C4-2B (cell line): ENCODE measurements at regions not wholly inside any gene's neighbourhood (a gene's known extent, or its start where the extent isn't known, plus 50 kb on each side); places are given as distances from the start of the nearest gene placed in this dataset.

Source experiments
- ZFX ChIP-seq: fragments of 450-650 bp; IDR thresholded peaks from 2 replicates; pipeline ENCODE4 v1.6.1; 2017
- TF ChIP-seq, protein P1 (sequence below): fragments of 450-650 bp; conservative IDR thresholded peaks from 2 replicates; pipeline ENCODE4 v1.5.1; 2017; ENCODE audit warnings: mild to moderate bottlenecking

DNA sequence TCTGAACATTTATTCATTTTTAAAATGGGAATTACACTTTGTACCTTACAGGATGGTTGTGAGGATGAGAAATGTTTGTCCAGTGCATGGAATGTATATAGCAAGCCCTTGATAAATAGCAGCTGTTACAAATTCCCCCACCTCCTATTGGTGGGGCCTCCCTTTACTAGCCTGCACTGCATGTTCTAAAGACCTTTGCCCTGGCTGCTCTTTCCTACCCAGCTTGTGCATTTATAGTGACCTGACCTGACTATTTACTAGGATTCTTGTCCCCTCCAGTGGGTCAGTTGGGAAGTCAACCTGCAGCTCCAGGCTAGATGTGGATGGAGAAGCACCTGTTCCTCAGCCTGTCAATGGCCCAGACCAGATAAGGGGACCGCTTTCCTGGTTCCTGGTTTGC, 180.3 kb downstream of the HIPK3 start:
- TF ChIP-seq, protein P1, sequence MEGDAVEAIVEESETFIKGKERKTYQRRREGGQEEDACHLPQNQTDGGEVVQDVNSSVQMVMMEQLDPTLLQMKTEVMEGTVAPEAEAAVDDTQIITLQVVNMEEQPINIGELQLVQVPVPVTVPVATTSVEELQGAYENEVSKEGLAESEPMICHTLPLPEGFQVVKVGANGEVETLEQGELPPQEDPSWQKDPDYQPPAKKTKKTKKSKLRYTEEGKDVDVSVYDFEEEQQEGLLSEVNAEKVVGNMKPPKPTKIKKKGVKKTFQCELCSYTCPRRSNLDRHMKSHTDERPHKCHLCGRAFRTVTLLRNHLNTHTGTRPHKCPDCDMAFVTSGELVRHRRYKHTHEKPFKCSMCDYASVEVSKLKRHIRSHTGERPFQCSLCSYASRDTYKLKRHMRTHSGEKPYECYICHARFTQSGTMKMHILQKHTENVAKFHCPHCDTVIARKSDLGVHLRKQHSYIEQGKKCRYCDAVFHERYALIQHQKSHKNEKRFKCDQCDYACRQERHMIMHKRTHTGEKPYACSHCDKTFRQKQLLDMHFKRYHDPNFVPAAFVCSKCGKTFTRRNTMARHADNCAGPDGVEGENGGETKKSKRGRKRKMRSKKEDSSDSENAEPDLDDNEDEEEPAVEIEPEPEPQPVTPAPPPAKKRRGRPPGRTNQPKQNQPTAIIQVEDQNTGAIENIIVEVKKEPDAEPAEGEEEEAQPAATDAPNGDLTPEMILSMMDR, result no peak
- TF ChIP-seq ZFX, result no peak
